Ovary (tissue), 7 donors: ENCODE measurements at regions not wholly inside any gene's neighbourhood (a gene's known extent, or its start where the extent isn't known, plus 50 kb on each side); places are given as distances from the start of the nearest gene placed in this dataset.
A peak's percentile ranks its signal among the peaks of the same experiment; 100 is the strongest.

Source experiments
- DNase-seq, 5 donors: peaks; one replicate each; pipeline ENCODE4 v3.0.0-alpha.2; 2019 to 2020
- H3K27ac ChIP-seq, 2 donors: fragments of 200-600 bp; one replicate each; pipeline versions ENCODE4 v1.5.1 to v1.8.0; 2019 to 2022
- H3K27me3 ChIP-seq: fragments of 200-600 bp; one replicate; pipeline ENCODE4 v1.8.0; 2022
- H3K36me3 ChIP-seq: fragments of 200-600 bp; sonication (generic); one replicate; pipeline ENCODE4 v1.5.1; 2019
- H3K4me1 ChIP-seq: one replicate; pipeline ENCODE4 v1.8.1; 2013; ENCODE audit warnings: mild to moderate bottlenecking, moderate library complexity; ENCODE audit not compliant: insufficient read depth
- H3K4me3 ChIP-seq: fragments of 200-600 bp; sonication (generic); one replicate; pipeline ENCODE4 v1.5.1; 2017
- H3K9me3 ChIP-seq, 2 donors: fragments of 200-600 bp in 1 of 2; sonication (generic) in 1 of 2; one replicate each; pipeline versions ENCODE4 v1.5.1 to v1.8.1; 2013 to 2019; ENCODE audit warnings: mild to moderate bottlenecking in 1 of 2, moderate library complexity in 1 of 2
- CTCF ChIP-seq, 3 donors: fragments of 450-650 bp in 2 of 3; fragments of 200-600 bp in 1 of 3; IDR thresholded peaks; one replicate each; pipeline versions ENCODE4 v1.5.1 to v1.8.0; 2016 to 2022; ENCODE audit warnings: antibody characterized with exemption in 3 of 3, mild to moderate bottlenecking in 1 of 3
- EP300 ChIP-seq: sonication (generic); formaldehyde crosslinking; IDR thresholded peaks from one replicate; pipeline ENCODE4 v1.6.1; 2017; ENCODE audit warnings: antibody characterized with exemption
- POLR2A ChIP-seq: fragments of 450-650 bp; IDR thresholded peaks from one replicate; pipeline ENCODE4 v1.6.1; 2017; ENCODE audit warnings: antibody characterized with exemption, mild to moderate bottlenecking, moderate library complexity
- WGBS, 3 donors: extraction: QIAGEN DNeasy Blood & Tissue Kit in 1 of 3; methylation state at CpG; one replicate each; pipeline versions ENCODE4 v1.1.5 to v1.1.7; 2013 to 2017; 5-methylcytosine and 5-hydroxymethylcytosine counted together
- intact Hi-C, 4 donors: fragments of 100-400 bp; cut with DNase I; formaldehyde crosslinking; loops; one replicate each; pipeline versions ENCODE4 v1.11.0 to v1.15.1; 2022 to 2023
- donor health status: DM: no; HTN: no; CAD: no; lungs with moderate emphysema.
- donor health status: DM: no; HTN: no; CAD: no.
- donor health status: Bipolar disorder and iron deficiency.
- donor health status: DM: no; HTN: no; CAD: no.
- donor health status: DM: yes; HTN: yes; CAD: no.

DNA sequence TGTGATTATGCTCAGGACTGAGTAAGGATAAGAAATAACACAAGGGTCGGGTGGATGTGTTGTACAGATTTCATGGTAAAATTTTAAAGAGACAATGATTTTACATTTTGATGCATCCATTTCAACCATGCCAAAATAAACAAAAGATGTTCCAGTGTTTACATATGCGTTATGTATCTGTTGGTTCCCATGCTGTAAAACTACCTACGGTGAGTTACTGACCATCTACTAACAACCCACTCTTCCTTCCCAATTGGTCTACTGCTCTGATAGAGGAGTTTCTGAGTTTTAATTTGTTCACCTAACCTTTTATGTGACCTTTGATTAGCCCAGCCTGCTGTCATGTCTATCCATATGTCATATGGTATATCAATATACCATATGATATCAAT, 1697.1 kb downstream of the MAT2B start:
- Histone ChIP-seq H3K9me3 (no peaks in the 10 kb centered on the region), H3K27ac (no peak overlapping the region), H3K36me3 (no peaks in the 10 kb centered on the region), H3K27me3 (no peaks in the 10 kb centered on the region), H3K4me3 (no peak overlapping the region), H3K4me1 (no peaks in the 10 kb centered on the region)
- TF ChIP-seq EP300 = no peak
- no peak for TF ChIP-seq CTCF (IDR thresholded peaks at IDR 0.05)
- TF ChIP-seq POLR2A = no peak
- DNase-seq = no peak
- intact Hi-C loops = no loop called here
- 85 to 97% (median 92%) methylated on average over 3 of the region's 3 CpGs for WGBS, 3 donors

GRCh38 chr5:165209101-165209727, 1703.8 kb downstream of the MAT2B start:
- no peak for TF ChIP-seq EP300
- TF ChIP-seq CTCF (IDR thresholded peaks at IDR 0.05) = peak in 1 of 3 donors; percentile 29
- WGBS, 3 donors = 0% methylated on average over 1 of the region's 1 CpG
- H3K9me3 ChIP-seq = no peaks in the 10 kb centered on the region
- H3K4me1 ChIP-seq = no peaks in the 10 kb centered on the region
- H3K4me3 ChIP-seq = no peak overlapping the region
- DNase-seq = no peak
- H3K27ac ChIP-seq = no peak overlapping the region
- H3K27me3 ChIP-seq = no peaks in the 10 kb centered on the region
- no peaks in the 10 kb centered on the region for H3K36me3 ChIP-seq
- intact Hi-C loops = no loop called here

DNA sequence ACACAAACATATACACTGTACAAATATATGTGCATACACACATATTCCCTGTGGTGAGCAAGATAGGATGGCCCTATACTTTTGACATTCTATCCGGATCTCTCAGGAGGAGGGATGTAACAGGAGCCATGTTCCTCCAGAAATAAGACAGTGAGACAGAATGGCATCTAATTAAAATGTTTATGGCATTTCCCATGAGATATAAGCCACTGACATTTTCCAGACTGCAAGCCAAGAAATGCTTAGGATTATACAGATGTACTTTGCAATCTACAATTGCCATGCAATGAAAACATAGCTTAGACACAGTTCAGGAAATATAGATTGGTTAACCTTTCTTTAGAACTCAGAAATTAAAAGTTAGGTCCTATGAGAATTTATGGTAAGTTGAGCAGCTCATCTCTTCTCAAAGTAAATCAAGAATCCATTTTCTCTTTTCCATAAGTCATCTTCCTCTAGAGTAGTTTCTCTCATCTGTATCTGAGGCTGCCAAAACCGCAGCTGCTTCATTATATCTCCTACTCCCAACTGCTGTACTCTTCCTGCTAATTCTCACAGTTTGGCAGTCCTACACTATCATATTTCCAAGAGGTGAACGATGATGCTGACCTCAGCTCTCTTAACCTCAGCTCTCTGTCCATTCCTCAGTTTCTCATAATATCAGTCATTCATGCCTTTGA, 1719.1 kb downstream of the MAT2B start:
- Histone ChIP-seq H3K4me1 (no peaks in the 10 kb centered on the region), H3K9me3 (no peaks in the 10 kb centered on the region), H3K27ac (no peak overlapping the region), H3K4me3 (no peak overlapping the region), H3K36me3 (no peaks in the 10 kb centered on the region), H3K27me3 (no peaks in the 10 kb centered on the region)
- WGBS, 3 donors = 39 to 48% (median 41%) methylated on average over 3 of the region's 3 CpGs
- intact Hi-C loops = no loop called here
- TF ChIP-seq CTCF (IDR thresholded peaks at IDR 0.05) = no peak
- no peak for TF ChIP-seq POLR2A
- TF ChIP-seq EP300 = no peak
- no peak for DNase-seq

DNA sequence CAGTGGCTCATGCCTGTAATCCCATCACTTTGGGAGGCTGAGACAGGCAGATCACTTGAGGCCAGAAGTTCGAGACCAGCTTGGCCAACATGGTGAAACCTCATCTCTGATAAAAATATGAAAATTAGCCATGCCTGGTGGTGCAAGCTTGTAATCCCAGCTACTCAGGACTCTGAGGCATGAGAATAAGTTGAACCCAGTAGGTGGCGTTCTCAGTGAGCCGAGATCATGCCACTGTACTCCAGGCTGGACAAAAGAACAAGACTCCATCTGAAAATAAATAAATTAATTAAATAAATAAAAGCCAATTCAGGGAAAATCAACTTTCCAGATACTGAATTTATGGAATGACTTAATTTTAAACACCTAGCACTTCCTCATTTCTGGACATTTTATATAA, 1722.1 kb downstream of the MAT2B start:
- intact Hi-C loops = no loop called here
- no peak overlapping the region for H3K4me3 ChIP-seq
- no peaks in the 10 kb centered on the region for H3K9me3 ChIP-seq
- 89 to 97% (median 91%) methylated on average over 3 of the region's 3 CpGs for WGBS, 3 donors
- DNase-seq = no peak
- H3K36me3 ChIP-seq = no peaks in the 10 kb centered on the region
- TF ChIP-seq POLR2A (no peak), EP300 (no peak), CTCF (IDR thresholded peaks at IDR 0.05) (no peak)
- no peaks in the 10 kb centered on the region for H3K27me3 ChIP-seq
- H3K4me1 ChIP-seq = no peaks in the 10 kb centered on the region
- H3K27ac ChIP-seq = no peak overlapping the region
